ENCODE measurements at regions not wholly inside any gene's neighbourhood (a gene's known extent, or its start where the extent isn't known, plus 50 kb on each side); places are given as distances from the start of the nearest gene placed in this dataset.

GRCh38 chr2:133812826-133813617, 244.8 kb upstream of the NCKAP5 start:
- DNase-seq (ENCODE audit: low read depth), result no peak

GRCh38 chr2:133814890-133815289, 246.6 kb upstream of the NCKAP5 start:
- DNase-seq (ENCODE audit: low read depth), result no peak

GRCh38 chr2:133816037-133816436, 247.8 kb upstream of the NCKAP5 start:
- DNase-seq (ENCODE audit: low read depth), result no peak

- no peak for DNase-seq (ENCODE audit: low read depth)
Observed at GRCh38 chr2:133817680-133818566, 249.7 kb upstream of the NCKAP5 start.

GRCh38 chr2:133818661-133819060, 250.4 kb upstream of the NCKAP5 start:
- no peak for DNase-seq (ENCODE audit: low read depth)

- DNase-seq (ENCODE audit: low read depth), result no peak
Observed at GRCh38 chr2:133819906-133820305, 251.6 kb upstream of the NCKAP5 start.

GRCh38 chr2:133821107-133821760, 253.0 kb upstream of the NCKAP5 start:
- no peak for DNase-seq (ENCODE audit: low read depth)

GRCh38 chr2:133822517-133823225, 254.4 kb upstream of the NCKAP5 start:
- no peak for DNase-seq (ENCODE audit: low read depth)

- no peak for DNase-seq (ENCODE audit: low read depth)
Observed at GRCh38 chr2:133823226-133823550, 254.9 kb upstream of the NCKAP5 start.

GRCh38 chr2:133824869-133825268, 256.6 kb upstream of the NCKAP5 start:
- DNase-seq (ENCODE audit: low read depth), result no peak

- DNase-seq (ENCODE audit: low read depth), result no peak
Observed at GRCh38 chr2:133825778-133826177, 257.5 kb upstream of the NCKAP5 start.

- DNase-seq (ENCODE audit: low read depth), result no peak
Observed at GRCh38 chr2:133828913-133829312, 260.6 kb upstream of the NCKAP5 start.

GRCh38 chr2:133829450-133830020, 261.3 kb upstream of the NCKAP5 start:
- no peak for DNase-seq (ENCODE audit: low read depth)

- DNase-seq (ENCODE audit: low read depth), result no peak
Observed at GRCh38 chr2:133833746-133834145, 265.5 kb upstream of the NCKAP5 start.

GRCh38 chr2:133835821-133836619, 267.8 kb upstream of the NCKAP5 start:
- no peak for DNase-seq (ENCODE audit: low read depth)

- no peak for DNase-seq (ENCODE audit: low read depth)
Observed at GRCh38 chr2:133836691-133837345, 268.6 kb upstream of the NCKAP5 start.

- DNase-seq (ENCODE audit: low read depth), result no peak
Observed at GRCh38 chr2:133837441-133838094, 269.3 kb upstream of the NCKAP5 start.

GRCh38 chr2:133838642-133839365, 270.5 kb upstream of the NCKAP5 start:
- no peak for DNase-seq (ENCODE audit: low read depth)

- DNase-seq (ENCODE audit: low read depth), result no peak
Observed at GRCh38 chr2:133839677-133840076, 271.4 kb upstream of the NCKAP5 start.
